ENCODE measurements at regions not wholly inside any gene's neighbourhood (a gene's known extent, or its start where the extent isn't known, plus 50 kb on each side); places are given as distances from the start of the nearest gene placed in this dataset.

DNA sequence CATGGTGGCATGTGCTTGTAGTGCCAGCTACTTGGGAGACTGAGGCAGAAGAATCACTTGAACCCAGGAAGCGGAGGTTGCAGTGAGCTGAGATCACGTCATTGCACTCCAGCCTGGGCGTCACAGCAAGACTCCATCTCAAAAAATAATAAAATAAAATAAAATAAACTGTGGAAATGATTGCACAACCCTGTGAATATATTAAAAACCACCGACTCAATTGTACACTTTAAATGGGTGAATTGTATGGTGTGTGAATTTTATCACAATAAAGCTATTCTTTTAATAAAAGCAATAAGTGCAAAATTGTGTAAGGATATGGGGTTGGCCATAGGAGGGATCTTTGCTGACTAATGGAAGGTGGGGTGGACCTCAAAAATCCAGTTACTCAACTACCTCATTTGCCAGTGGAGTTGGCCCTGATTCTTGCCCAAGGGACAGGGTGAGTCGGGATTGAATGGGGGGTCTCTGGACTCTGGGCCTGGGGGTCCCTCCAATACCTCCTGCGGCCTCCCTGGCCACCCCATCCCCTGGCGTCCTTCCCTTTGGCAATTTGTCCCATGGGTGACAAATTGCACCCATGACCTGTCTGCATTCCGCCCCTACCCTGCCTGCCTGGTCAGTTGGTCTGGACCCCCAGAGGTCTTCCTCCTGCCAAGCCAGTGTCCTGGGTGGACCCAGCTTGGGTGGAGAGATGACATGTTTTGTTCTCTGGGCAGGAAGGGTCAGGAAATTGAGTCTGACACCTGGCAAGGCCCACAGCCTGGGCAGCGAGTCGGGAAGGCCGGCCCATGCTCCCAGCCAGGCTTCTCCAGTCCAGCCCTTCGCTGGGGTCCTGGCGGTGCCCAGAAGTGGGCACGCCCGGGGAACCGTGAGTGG, 61.7 kb upstream of the ELN start:
- no TSS peak for BruUV-seq (replicated peaks)
- TF ChIP-seq, protein P1, sequence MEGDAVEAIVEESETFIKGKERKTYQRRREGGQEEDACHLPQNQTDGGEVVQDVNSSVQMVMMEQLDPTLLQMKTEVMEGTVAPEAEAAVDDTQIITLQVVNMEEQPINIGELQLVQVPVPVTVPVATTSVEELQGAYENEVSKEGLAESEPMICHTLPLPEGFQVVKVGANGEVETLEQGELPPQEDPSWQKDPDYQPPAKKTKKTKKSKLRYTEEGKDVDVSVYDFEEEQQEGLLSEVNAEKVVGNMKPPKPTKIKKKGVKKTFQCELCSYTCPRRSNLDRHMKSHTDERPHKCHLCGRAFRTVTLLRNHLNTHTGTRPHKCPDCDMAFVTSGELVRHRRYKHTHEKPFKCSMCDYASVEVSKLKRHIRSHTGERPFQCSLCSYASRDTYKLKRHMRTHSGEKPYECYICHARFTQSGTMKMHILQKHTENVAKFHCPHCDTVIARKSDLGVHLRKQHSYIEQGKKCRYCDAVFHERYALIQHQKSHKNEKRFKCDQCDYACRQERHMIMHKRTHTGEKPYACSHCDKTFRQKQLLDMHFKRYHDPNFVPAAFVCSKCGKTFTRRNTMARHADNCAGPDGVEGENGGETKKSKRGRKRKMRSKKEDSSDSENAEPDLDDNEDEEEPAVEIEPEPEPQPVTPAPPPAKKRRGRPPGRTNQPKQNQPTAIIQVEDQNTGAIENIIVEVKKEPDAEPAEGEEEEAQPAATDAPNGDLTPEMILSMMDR (conservative IDR thresholded peaks at IDR 0.05; ENCODE audit: low read depth, low read length) = no peak
- no peak for TF ChIP-seq EZH2 (IDR thresholded peaks at IDR 0.05; ENCODE audit: borderline replicate concordance, low read depth, low read length, poor library complexity, severe bottlenecking)
- Histone ChIP-seq H3K4me1 (ENCODE audit: insufficient read depth, low read length, poor library complexity, severe bottlenecking) (no peaks in the 10 kb centered on the region), H3K27ac (ENCODE audit: low read depth, low read length, poor library complexity, severe bottlenecking) (no peak overlapping the region), H3K4me3 (ENCODE audit: low read depth, low read length, poor library complexity, severe bottlenecking) (no peak overlapping the region), H3K9me3 (ENCODE audit: low read depth, low read length, poor library complexity, severe bottlenecking) (peaks cover 15% of the 10 kb centered on the region), H3K36me3 (ENCODE audit: insufficient read depth, low read length, poor library complexity, severe bottlenecking) (no peaks in the 10 kb centered on the region), H3K27me3 (replicated peaks; ENCODE audit: insufficient read depth, low read depth, low read length, poor library complexity) (no peaks in the 10 kb centered on the region)
- intact Hi-C loops (cut with micrococcal nuclease; ENCODE audit: unreplicated experiment) = no loop called here
- CTCF ChIA-PET = no interaction called here
- DNase-seq (ENCODE audit: low spot score) = no peak
- POLR2A ChIA-PET (ENCODE audit: low non-redundant PET) = no interaction called here

DNA sequence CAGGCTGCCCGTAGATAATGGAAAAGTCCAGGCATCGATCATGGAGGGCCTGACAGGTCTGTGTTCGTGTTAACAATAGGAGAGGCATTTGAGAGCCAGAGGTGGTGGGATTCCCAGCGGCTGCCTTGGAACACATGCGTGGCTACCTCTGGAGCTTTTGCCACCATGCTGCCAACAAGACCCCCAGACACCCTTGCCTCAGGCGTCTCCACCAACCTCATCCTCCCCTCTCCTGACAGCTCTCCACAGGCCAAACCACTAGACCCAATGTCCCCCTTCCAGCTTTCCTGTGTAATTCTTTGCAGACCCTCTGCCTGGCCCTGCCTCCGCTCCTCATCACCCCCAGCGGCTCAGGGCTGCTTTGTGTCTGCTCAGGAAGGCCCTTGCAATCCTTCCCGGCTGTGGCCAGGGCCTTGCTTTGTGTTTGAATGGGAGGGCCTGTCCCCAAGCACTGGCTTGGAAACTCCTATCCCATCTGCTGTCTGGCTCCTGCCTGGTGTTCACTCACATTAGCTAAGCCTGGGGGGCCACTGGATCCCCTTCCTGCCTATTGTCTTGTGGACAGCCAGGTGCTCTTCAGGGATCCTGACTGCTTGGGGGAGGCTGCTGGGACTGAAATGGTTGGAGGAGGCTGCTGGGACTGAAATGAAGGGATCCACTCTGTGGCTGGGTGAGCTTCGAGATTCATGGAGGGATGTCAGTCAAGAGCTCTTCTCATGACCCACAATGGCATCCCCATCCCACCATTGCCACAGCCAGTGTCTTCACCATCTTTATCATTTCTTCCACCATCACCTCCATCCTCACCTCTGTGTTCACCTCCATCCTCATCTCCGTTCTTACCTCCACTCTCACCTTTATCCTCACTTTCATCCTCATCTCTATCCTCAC, 60.8 kb upstream of the ELN start:
- intact Hi-C loops (cut with micrococcal nuclease; ENCODE audit: unreplicated experiment) = no loop called here
- Histone ChIP-seq H3K27me3 (replicated peaks; ENCODE audit: insufficient read depth, low read depth, low read length, poor library complexity) (no peaks in the 10 kb centered on the region), H3K9me3 (ENCODE audit: low read depth, low read length, poor library complexity, severe bottlenecking) (peaks cover 15% of the 10 kb centered on the region), H3K4me3 (ENCODE audit: low read depth, low read length, poor library complexity, severe bottlenecking) (no peak overlapping the region), H3K36me3 (ENCODE audit: insufficient read depth, low read length, poor library complexity, severe bottlenecking) (no peaks in the 10 kb centered on the region), H3K4me1 (ENCODE audit: insufficient read depth, low read length, poor library complexity, severe bottlenecking) (no peaks in the 10 kb centered on the region), H3K27ac (ENCODE audit: low read depth, low read length, poor library complexity, severe bottlenecking) (no peak overlapping the region)
- ChIA-PET POLR2A (ENCODE audit: low non-redundant PET) (no interaction called here), CTCF (no interaction called here)
- TF ChIP-seq EZH2 (IDR thresholded peaks at IDR 0.05; ENCODE audit: borderline replicate concordance, low read depth, low read length, poor library complexity, severe bottlenecking) = no peak
- TF ChIP-seq, protein P1 (conservative IDR thresholded peaks at IDR 0.05; ENCODE audit: low read depth, low read length) = no peak
- DNase-seq (ENCODE audit: low spot score) = no peak
- no TSS peak for BruUV-seq (replicated peaks)

DNA sequence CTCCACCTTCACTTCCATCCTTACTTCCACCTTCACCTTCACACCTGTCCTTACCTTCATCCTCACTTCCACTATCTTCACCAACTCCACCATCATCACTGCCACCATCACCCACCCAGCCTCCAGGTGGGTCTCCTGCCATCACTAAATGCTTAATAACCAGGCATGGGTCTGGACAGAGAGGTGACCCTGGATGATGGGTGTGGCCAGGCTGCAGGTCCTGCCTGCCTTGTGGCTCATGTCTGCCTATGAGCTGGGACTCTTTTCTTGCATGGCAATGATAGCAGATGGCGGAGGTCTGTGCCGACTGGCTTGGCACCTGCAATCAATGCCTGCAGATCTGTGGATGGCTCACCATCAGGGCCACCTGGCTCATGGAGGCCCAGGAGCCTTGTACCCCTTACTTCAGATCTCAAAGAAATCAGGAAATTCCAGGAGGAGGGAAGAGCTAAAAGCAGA, 60.1 kb upstream of the ELN start:
- intact Hi-C loops (cut with micrococcal nuclease; ENCODE audit: unreplicated experiment) = no loop called here
- BruUV-seq (replicated peaks) = no TSS peak
- DNase-seq (ENCODE audit: low spot score) = no peak
- POLR2A ChIA-PET (ENCODE audit: low non-redundant PET) = no interaction called here
- Histone ChIP-seq H3K27ac (ENCODE audit: low read depth, low read length, poor library complexity, severe bottlenecking) (no peak overlapping the region), H3K4me3 (ENCODE audit: low read depth, low read length, poor library complexity, severe bottlenecking) (no peak overlapping the region), H3K9me3 (ENCODE audit: low read depth, low read length, poor library complexity, severe bottlenecking) (peaks cover 15% of the 10 kb centered on the region), H3K4me1 (ENCODE audit: insufficient read depth, low read length, poor library complexity, severe bottlenecking) (no peaks in the 10 kb centered on the region), H3K27me3 (replicated peaks; ENCODE audit: insufficient read depth, low read depth, low read length, poor library complexity) (no peaks in the 10 kb centered on the region), H3K36me3 (ENCODE audit: insufficient read depth, low read length, poor library complexity, severe bottlenecking) (no peaks in the 10 kb centered on the region)
- TF ChIP-seq, protein P1 (conservative IDR thresholded peaks at IDR 0.05; ENCODE audit: low read depth, low read length) = no peak
- TF ChIP-seq EZH2 (IDR thresholded peaks at IDR 0.05; ENCODE audit: borderline replicate concordance, low read depth, low read length, poor library complexity, severe bottlenecking) = no peak
- CTCF ChIA-PET = no interaction called here

Measured in A673 (cell line).